ENCODE measurements at regions not wholly inside any gene's neighbourhood (a gene's known extent, or its start where the extent isn't known, plus 50 kb on each side); places are given as distances from the start of the nearest gene placed in this dataset.

DNA sequence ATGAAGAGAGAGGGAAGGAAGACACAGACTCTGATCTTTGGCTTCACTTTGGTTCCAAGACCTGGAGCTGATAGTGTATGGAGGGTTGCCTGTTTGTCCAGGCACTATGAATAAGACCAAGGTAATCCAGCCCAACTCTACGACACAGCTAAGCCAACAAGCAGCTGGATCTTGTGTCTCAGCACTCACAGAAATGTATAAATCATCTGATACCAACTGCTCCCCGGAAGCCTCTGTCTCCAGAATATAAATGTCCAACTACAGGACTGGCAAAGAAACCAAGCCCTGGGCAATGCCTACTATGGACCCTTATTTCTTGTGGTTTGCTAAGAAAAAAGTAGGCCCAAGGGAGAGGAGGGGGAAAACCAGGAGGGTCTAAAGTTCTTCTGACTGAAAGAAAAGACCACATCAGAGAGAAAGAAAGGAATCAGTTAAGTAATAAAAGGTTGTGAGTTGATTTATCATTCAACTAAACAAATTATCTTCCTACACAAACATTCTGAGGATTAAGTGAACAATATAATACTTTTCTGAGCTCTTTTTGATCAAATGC lies 204.0 kb downstream of the DAD1 start:
- Histone ChIP-seq H4K20me1 (ENCODE audit: control insufficient read depth, insufficient read depth, low read length, poor library complexity, severe bottlenecking) (no peaks in the 10 kb centered on the region), H3K27me3 (replicated peaks in 1 of 4; ENCODE audit: control extremely low read depth in 1 of 4, control insufficient read depth in 3 of 4, insufficient read depth in 4 of 4, low read length in 3 of 4) (no peaks in the 10 kb centered on the region), H3K79me2 (ENCODE audit: control insufficient read depth, insufficient read depth, low read length) (no peaks in the 10 kb centered on the region), H3K27ac (ENCODE audit: low read length in 2 of 2) (peak overlapping the region; percentile 81 to 97), H2AFZ (ENCODE audit: insufficient read depth, low read depth, low read length, poor library complexity, severe bottlenecking) (peak overlapping the region; percentile 9), H3K36me3 (replicated peaks in 1 of 2; ENCODE audit: control extremely low read depth in 1 of 2, control insufficient read depth in 1 of 2, extremely low read depth in 1 of 2, insufficient read depth in 2 of 2, low read length in 1 of 2) (no peaks in the 10 kb centered on the region), H3K4me3 (ENCODE audit: control extremely low read depth in 1 of 5, extremely low read depth in 1 of 5, insufficient read depth in 1 of 5, low read depth in 2 of 5, low read length in 4 of 5) (no peak overlapping the region), H3K9me3 (ENCODE audit: control extremely low read depth in 1 of 3, control insufficient read depth in 2 of 3, insufficient read depth in 1 of 3, low read length in 2 of 3) (no peaks in the 10 kb centered on the region), H3K9ac (ENCODE audit: low read length) (no peak overlapping the region), H3K4me1 (ENCODE audit: control insufficient read depth in 2 of 2, insufficient read depth in 2 of 2, low read length in 2 of 2) (peaks cover 48 to 59% of the 10 kb centered on the region in 2 donors), H3K4me2 (replicated peaks; ENCODE audit: low read depth, low read length, poor library complexity, severe bottlenecking) (no peak overlapping the region)
- H3K27ac Mint-ChIP-seq: peak overlapping the region; percentile 95
- no peaks in the 10 kb centered on the region for H3K27me3 Mint-ChIP-seq
- peak; percentile 29 for DNase-seq
- no peaks in the 10 kb centered on the region for H3K9me3 Mint-ChIP-seq (ENCODE audit: insufficient read depth)
- H3K4me1 Mint-ChIP-seq: peaks cover 76% of the 10 kb centered on the region
- no peak for ATAC-seq (ENCODE audit: low read depth)
- H3K4me3 Mint-ChIP-seq: no peak overlapping the region
- intact Hi-C loops (cut with micrococcal nuclease): loop anchor here (10.0 kb wide), 1 partner anchor 670 kb away; the partner anchor contains the start of gene CDH24
- POLR2A ChIA-PET: interaction anchor here (1.5 to 2.0 kb wide), 3 partner anchors 171 to 204 kb away, joined by 3 to 6 read pairs (median 3); no protein-coding TSS in a partner anchor
- TF ChIP-seq EZH2 (IDR thresholded peaks at IDR 0.05; ENCODE audit: borderline replicate concordance, insufficient read depth, low read depth, low read length, poor library complexity, severe bottlenecking) (no peak), CTCF (IDR thresholded peaks at IDR 0.05) (no peak)
- WGBS (ENCODE audit: insufficient coverage): no CpG with 5 or more reads among the region's 2 CpGs
- CTCF ChIA-PET: interaction anchor here (0.6 to 7.5 kb wide), 32 partner anchors 11 to 692 kb away, joined by 3 to 125 read pairs (median 4); partner anchors contain the start of genes AJUBA and CDH24

DNA sequence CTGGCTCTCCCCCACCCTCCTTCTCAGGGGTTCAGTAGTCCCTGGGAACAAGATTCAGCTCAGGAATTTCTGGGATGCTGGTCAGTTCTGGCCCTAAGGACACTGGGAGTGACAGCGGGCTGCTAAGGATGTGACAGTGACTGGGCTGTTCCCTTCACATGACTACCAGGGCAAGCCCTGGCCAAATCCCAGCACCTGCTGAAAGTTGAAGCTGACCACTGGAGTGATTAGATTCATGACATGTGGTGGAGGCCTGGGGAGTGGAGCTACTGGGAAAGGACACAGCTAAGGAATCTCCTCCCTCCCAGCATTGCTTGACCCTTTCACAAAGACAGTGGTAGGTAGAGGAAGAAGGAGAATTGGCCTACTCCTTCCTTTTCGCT lies 204.9 kb downstream of the DAD1 start:
- Histone ChIP-seq H3K4me3 (ENCODE audit: control extremely low read depth in 1 of 5, extremely low read depth in 1 of 5, insufficient read depth in 1 of 5, low read depth in 2 of 5, low read length in 4 of 5) (no peak overlapping the region), H4K20me1 (ENCODE audit: control insufficient read depth, insufficient read depth, low read length, poor library complexity, severe bottlenecking) (no peaks in the 10 kb centered on the region), H3K4me2 (replicated peaks; ENCODE audit: low read depth, low read length, poor library complexity, severe bottlenecking) (peak overlapping the region; percentile 52), H3K4me1 (ENCODE audit: control insufficient read depth in 2 of 2, insufficient read depth in 2 of 2, low read length in 2 of 2) (peaks cover 48 to 59% of the 10 kb centered on the region in 2 donors), H2AFZ (ENCODE audit: insufficient read depth, low read depth, low read length, poor library complexity, severe bottlenecking) (peak overlapping the region; percentile 63), H3K27me3 (replicated peaks in 1 of 4; ENCODE audit: control extremely low read depth in 1 of 4, control insufficient read depth in 3 of 4, insufficient read depth in 4 of 4, low read length in 3 of 4) (no peaks in the 10 kb centered on the region), H3K79me2 (ENCODE audit: control insufficient read depth, insufficient read depth, low read length) (no peaks in the 10 kb centered on the region), H3K9ac (ENCODE audit: low read length) (peak overlapping the region; percentile 24), H3K27ac (ENCODE audit: low read length in 2 of 2) (peak overlapping the region; percentile 81 to 97), H3K9me3 (ENCODE audit: control extremely low read depth in 1 of 3, control insufficient read depth in 2 of 3, insufficient read depth in 1 of 3, low read length in 2 of 3) (no peaks in the 10 kb centered on the region), H3K36me3 (replicated peaks in 1 of 2; ENCODE audit: control extremely low read depth in 1 of 2, control insufficient read depth in 1 of 2, extremely low read depth in 1 of 2, insufficient read depth in 2 of 2, low read length in 1 of 2) (no peaks in the 10 kb centered on the region)
- peak overlapping the region; percentile 95 for H3K27ac Mint-ChIP-seq
- ATAC-seq (ENCODE audit: low read depth) (no peak), DNase-seq (no peak)
- intact Hi-C loops (cut with micrococcal nuclease): loop anchor here (10.0 kb wide), 1 partner anchor 671 kb away; the partner anchor contains the start of gene CDH24
- H3K27me3 Mint-ChIP-seq: no peaks in the 10 kb centered on the region
- peaks cover 74% of the 10 kb centered on the region for H3K4me1 Mint-ChIP-seq
- TF ChIP-seq EZH2 (IDR thresholded peaks at IDR 0.05; ENCODE audit: borderline replicate concordance, insufficient read depth, low read depth, low read length, poor library complexity, severe bottlenecking): no peak
- no peak for TF ChIP-seq CTCF (IDR thresholded peaks at IDR 0.05)
- peak overlapping the region; percentile 70 for H3K4me3 Mint-ChIP-seq
- WGBS (ENCODE audit: insufficient coverage): no CpG with 5 or more reads among the region's 2 CpGs
- CTCF ChIA-PET: interaction anchor here (0.6 to 7.5 kb wide), 30 partner anchors 10 to 693 kb away, joined by 3 to 125 read pairs (median 5); partner anchors contain the start of genes AJUBA and CDH24
- no peaks in the 10 kb centered on the region for H3K9me3 Mint-ChIP-seq (ENCODE audit: insufficient read depth)
- POLR2A ChIA-PET: interaction anchor here (0.6 to 2.0 kb wide), 6 partner anchors 73 to 205 kb away, joined by 3 to 6 read pairs (median 3); no protein-coding TSS in a partner anchor
